ENCODE measurements at regions not wholly inside any gene's neighbourhood (a gene's known extent, or its start where the extent isn't known, plus 50 kb on each side); places are given as distances from the start of the nearest gene placed in this dataset.

DNA sequence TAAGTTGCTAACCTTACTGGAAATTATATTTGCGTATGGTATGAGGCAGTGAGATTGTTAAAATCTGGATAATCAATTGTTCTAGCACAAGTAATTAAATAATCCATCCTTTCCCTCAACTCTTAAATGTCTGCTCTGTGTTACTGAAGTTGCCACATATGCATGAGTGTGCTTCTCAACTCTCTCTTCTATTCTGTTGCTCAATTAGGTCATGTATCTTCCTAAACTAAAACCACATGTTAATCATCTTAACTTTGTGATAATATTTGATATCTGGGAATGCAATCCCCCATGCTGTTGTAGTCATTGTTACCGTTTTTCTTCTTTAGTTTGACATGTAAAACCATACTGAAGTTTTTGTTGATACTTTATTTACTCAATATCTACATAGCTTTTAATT, 63.5 kb upstream of the STMND1 start:
- TF ChIP-seq POLR2AphosphoS5 (IDR thresholded peaks at IDR 0.05; ENCODE audit: control insufficient read depth, insufficient read depth, low read depth, low read length) (no peak), MCM7 (IDR thresholded peaks at IDR 0.05) (no peak), POLR2AphosphoS2 (IDR thresholded peaks at IDR 0.05; ENCODE audit: low read length) (no peak), PCBP2 (IDR thresholded peaks at IDR 0.05; ENCODE audit: low read depth, low read length, poor library complexity, severe bottlenecking) (no peak), CREM (IDR thresholded peaks at IDR 0.05; ENCODE audit: low read depth) (no peak), NCOA2 (IDR thresholded peaks at IDR 0.05; ENCODE audit: partially characterized antibody in 2 of 2) (no peak), ZZZ3 (IDR thresholded peaks at IDR 0.05) (no peak), SIRT6 (IDR thresholded peaks at IDR 0.05; ENCODE audit: low read depth, low read length) (no peak), FOXM1 (IDR thresholded peaks at IDR 0.05; ENCODE audit: low read depth) (no peak), FOXM1 (CRISPR knock-in tag; IDR thresholded peaks at IDR 0.05; ENCODE audit: low read depth) (no peak), ZSCAN29 (IDR thresholded peaks at IDR 0.05) (no peak), ARNT (IDR thresholded peaks at IDR 0.05) (no peak)
- TF ChIP-seq, protein P1, sequence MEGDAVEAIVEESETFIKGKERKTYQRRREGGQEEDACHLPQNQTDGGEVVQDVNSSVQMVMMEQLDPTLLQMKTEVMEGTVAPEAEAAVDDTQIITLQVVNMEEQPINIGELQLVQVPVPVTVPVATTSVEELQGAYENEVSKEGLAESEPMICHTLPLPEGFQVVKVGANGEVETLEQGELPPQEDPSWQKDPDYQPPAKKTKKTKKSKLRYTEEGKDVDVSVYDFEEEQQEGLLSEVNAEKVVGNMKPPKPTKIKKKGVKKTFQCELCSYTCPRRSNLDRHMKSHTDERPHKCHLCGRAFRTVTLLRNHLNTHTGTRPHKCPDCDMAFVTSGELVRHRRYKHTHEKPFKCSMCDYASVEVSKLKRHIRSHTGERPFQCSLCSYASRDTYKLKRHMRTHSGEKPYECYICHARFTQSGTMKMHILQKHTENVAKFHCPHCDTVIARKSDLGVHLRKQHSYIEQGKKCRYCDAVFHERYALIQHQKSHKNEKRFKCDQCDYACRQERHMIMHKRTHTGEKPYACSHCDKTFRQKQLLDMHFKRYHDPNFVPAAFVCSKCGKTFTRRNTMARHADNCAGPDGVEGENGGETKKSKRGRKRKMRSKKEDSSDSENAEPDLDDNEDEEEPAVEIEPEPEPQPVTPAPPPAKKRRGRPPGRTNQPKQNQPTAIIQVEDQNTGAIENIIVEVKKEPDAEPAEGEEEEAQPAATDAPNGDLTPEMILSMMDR (IDR thresholded peaks at IDR 0.05 in 2 of 3, conservative IDR thresholded peaks at IDR 0.05 in 1 of 3; ENCODE audit: insufficient read depth in 2 of 3, low read depth in 1 of 3, low read length in 3 of 3), result no peak
- TF ChIP-seq, protein P2, sequence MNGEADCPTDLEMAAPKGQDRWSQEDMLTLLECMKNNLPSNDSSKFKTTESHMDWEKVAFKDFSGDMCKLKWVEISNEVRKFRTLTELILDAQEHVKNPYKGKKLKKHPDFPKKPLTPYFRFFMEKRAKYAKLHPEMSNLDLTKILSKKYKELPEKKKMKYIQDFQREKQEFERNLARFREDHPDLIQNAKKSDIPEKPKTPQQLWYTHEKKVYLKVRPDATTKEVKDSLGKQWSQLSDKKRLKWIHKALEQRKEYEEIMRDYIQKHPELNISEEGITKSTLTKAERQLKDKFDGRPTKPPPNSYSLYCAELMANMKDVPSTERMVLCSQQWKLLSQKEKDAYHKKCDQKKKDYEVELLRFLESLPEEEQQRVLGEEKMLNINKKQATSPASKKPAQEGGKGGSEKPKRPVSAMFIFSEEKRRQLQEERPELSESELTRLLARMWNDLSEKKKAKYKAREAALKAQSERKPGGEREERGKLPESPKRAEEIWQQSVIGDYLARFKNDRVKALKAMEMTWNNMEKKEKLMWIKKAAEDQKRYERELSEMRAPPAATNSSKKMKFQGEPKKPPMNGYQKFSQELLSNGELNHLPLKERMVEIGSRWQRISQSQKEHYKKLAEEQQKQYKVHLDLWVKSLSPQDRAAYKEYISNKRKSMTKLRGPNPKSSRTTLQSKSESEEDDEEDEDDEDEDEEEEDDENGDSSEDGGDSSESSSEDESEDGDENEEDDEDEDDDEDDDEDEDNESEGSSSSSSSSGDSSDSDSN (IDR thresholded peaks at IDR 0.05; ENCODE audit: borderline replicate concordance in 1 of 2, low read depth in 2 of 2, low read length in 2 of 2), result no peak

Measured in K562 (cell line).